ENCODE measurements at regions not wholly inside any gene's neighbourhood (a gene's known extent, or its start where the extent isn't known, plus 50 kb on each side); places are given as distances from the start of the nearest gene placed in this dataset.

DNA sequence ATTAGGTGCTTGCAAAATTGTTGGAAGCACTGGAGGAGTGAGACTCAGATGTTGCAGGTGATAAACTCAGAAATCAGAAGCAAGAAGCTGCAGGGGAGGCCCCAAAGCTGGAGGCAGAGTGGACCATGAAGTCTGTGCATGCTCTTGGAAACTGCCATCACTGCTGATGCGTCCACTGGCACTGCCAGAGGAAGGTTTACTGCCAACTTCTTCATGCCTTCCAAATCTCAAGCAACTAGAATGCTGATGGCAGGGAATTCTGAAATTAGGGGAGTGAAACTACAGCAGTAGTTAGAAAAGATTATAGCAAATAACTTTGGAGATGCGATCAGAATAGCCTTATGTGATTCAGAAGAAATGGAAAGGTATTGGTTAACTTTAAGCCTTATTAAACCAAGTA, 277.1 kb upstream of the SDK2 start:
- TF ChIP-seq CTCF (IDR thresholded peaks at IDR 0.05; ENCODE audit: low read depth, low read length) (no peak), EZH2phosphoT487 (IDR thresholded peaks at IDR 0.05; ENCODE audit: low read depth) (no peak)

All from OCI-LY3 (cell line).